ENCODE measurements at regions not wholly inside any gene's neighbourhood (a gene's known extent, or its start where the extent isn't known, plus 50 kb on each side); places are given as distances from the start of the nearest gene placed in this dataset.
"Not testable (repeated sequence)": the region's sequence is repeated elsewhere in the genome, so short reads cannot be mapped to it uniquely, and the experiment has no call there.

GRCh38 chr1:73205294-73205973 lies 923.1 kb upstream of the NEGR1 start:
- no peaks in the 10 kb centered on the region for H3K36me3 Mint-ChIP-seq (ENCODE audit: insufficient read depth, unreplicated experiment)
- H3K27me3 Mint-ChIP-seq (ENCODE audit: insufficient read depth, unreplicated experiment): no peaks in the 10 kb centered on the region
- peak in 1 of 2 experiments; percentile 24 for TF ChIP-seq CTCF (IDR thresholded peaks at IDR 0.05; ENCODE audit: insufficient read depth in 1 of 2, low read depth in 1 of 2, low read length in 1 of 2, severe bottlenecking in 1 of 2, unreplicated experiment in 1 of 2)
- no peak overlapping the region for H3K4me3 ChIP-seq (ENCODE audit: low read depth, low read length)
- POLR2A ChIA-PET: no interaction called here
- H3K27ac Mint-ChIP-seq (ENCODE audit: unreplicated experiment): no peak overlapping the region
- peak in 1 of 2 experiments; percentile 1 for DNase-seq
- BruUV-seq (replicated peaks): no TSS peak
- no peaks in the 10 kb centered on the region for H3K9me3 Mint-ChIP-seq (ENCODE audit: unreplicated experiment)
- intact Hi-C loops (cut with micrococcal nuclease; ENCODE audit: unreplicated experiment): no loop called here
- no peak overlapping the region for H3K4me3 Mint-ChIP-seq (ENCODE audit: unreplicated experiment)
- no peaks in the 10 kb centered on the region for H3K4me1 Mint-ChIP-seq (ENCODE audit: low read depth, unreplicated experiment)
- no peaks in the 10 kb centered on the region for H3K27me3 ChIP-seq (replicated peaks; ENCODE audit: control insufficient read depth, insufficient read depth, low read length)
- CTCF ChIA-PET: no interaction called here
- H3K4me1 ChIP-seq: no peaks in the 10 kb centered on the region
- no peaks in the 10 kb centered on the region for H3K36me3 ChIP-seq (ENCODE audit: control insufficient read depth, insufficient read depth, low read length)
- H3K9me3 ChIP-seq: no peaks in the 10 kb centered on the region

GRCh38 chr1:73197972-73198371 lies 915.6 kb upstream of the NEGR1 start:
- Histone ChIP-seq H3K4me3 (ENCODE audit: low read depth, low read length) (no peak overlapping the region), H3K4me1 (no peaks in the 10 kb centered on the region), H3K36me3 (ENCODE audit: control insufficient read depth, insufficient read depth, low read length) (no peaks in the 10 kb centered on the region), H3K9me3 (no peaks in the 10 kb centered on the region), H3K27me3 (replicated peaks; ENCODE audit: control insufficient read depth, insufficient read depth, low read length) (no peaks in the 10 kb centered on the region)
- no peak overlapping the region for H3K27ac Mint-ChIP-seq (ENCODE audit: unreplicated experiment)
- no peak overlapping the region for H3K4me3 Mint-ChIP-seq (ENCODE audit: unreplicated experiment)
- TF ChIP-seq CTCF (IDR thresholded peaks at IDR 0.05; ENCODE audit: insufficient read depth in 1 of 2, low read depth in 1 of 2, low read length in 1 of 2, severe bottlenecking in 1 of 2, unreplicated experiment in 1 of 2): no peak
- no peak for DNase-seq
- no peaks in the 10 kb centered on the region for H3K4me1 Mint-ChIP-seq (ENCODE audit: low read depth, unreplicated experiment)
- intact Hi-C loops (cut with micrococcal nuclease; ENCODE audit: unreplicated experiment): no loop called here
- BruUV-seq (replicated peaks): no TSS peak
- no peaks in the 10 kb centered on the region for H3K36me3 Mint-ChIP-seq (ENCODE audit: insufficient read depth, unreplicated experiment)
- H3K27me3 Mint-ChIP-seq (ENCODE audit: insufficient read depth, unreplicated experiment): no peaks in the 10 kb centered on the region
- no peaks in the 10 kb centered on the region for H3K9me3 Mint-ChIP-seq (ENCODE audit: unreplicated experiment)
- POLR2A ChIA-PET: no interaction called here
- CTCF ChIA-PET: no interaction called here

- TF ChIP-seq CTCF (IDR thresholded peaks at IDR 0.05; ENCODE audit: insufficient read depth in 1 of 2, low read depth in 1 of 2, low read length in 1 of 2, severe bottlenecking in 1 of 2, unreplicated experiment in 1 of 2): no peak
- no TSS peak for BruUV-seq (replicated peaks)
- Mint-ChIP-seq H3K4me1 (ENCODE audit: low read depth, unreplicated experiment) (no peaks in the 10 kb centered on the region), H3K9me3 (ENCODE audit: unreplicated experiment) (no peaks in the 10 kb centered on the region), H3K4me3 (ENCODE audit: unreplicated experiment) (no peak overlapping the region), H3K27ac (ENCODE audit: unreplicated experiment) (no peak overlapping the region), H3K27me3 (ENCODE audit: insufficient read depth, unreplicated experiment) (no peaks in the 10 kb centered on the region), H3K36me3 (ENCODE audit: insufficient read depth, unreplicated experiment) (no peaks in the 10 kb centered on the region)
- ChIA-PET POLR2A (no interaction called here), CTCF (no interaction called here)
- no peak overlapping the region for H3K4me3 ChIP-seq (ENCODE audit: low read depth, low read length)
- H3K9me3 ChIP-seq: no peaks in the 10 kb centered on the region
- no peaks in the 10 kb centered on the region for H3K27me3 ChIP-seq (replicated peaks; ENCODE audit: control insufficient read depth, insufficient read depth, low read length)
- intact Hi-C loops (cut with micrococcal nuclease; ENCODE audit: unreplicated experiment): no loop called here
- H3K36me3 ChIP-seq (ENCODE audit: control insufficient read depth, insufficient read depth, low read length): no peaks in the 10 kb centered on the region
- H3K4me1 ChIP-seq: no peaks in the 10 kb centered on the region
- no peak for DNase-seq
Measured at GRCh38 chr1:73194965-73195364, 912.6 kb upstream of the NEGR1 start.

- POLR2A ChIA-PET; H3K36me3 Mint-ChIP-seq (ENCODE audit: insufficient read depth, unreplicated experiment); H3K36me3 ChIP-seq (ENCODE audit: control insufficient read depth, insufficient read depth, low read length); H3K27me3 ChIP-seq (replicated peaks; ENCODE audit: control insufficient read depth, insufficient read depth, low read length); BruUV-seq (replicated peaks); H3K4me3 ChIP-seq (ENCODE audit: low read depth, low read length); DNase-seq; H3K27ac Mint-ChIP-seq (ENCODE audit: unreplicated experiment); H3K4me1 Mint-ChIP-seq (ENCODE audit: low read depth, unreplicated experiment); H3K9me3 Mint-ChIP-seq (ENCODE audit: unreplicated experiment); H3K4me3 Mint-ChIP-seq (ENCODE audit: unreplicated experiment); intact Hi-C loops (cut with micrococcal nuclease; ENCODE audit: unreplicated experiment); H3K9me3 ChIP-seq; H3K27me3 Mint-ChIP-seq (ENCODE audit: insufficient read depth, unreplicated experiment); H3K4me1 ChIP-seq; CTCF ChIA-PET: not testable (repeated sequence)
Measured at GRCh38 chr1:73183581-73183980, 901.2 kb upstream of the NEGR1 start.
